ENCODE measurements at regions not wholly inside any gene's neighbourhood (a gene's known extent, or its start where the extent isn't known, plus 50 kb on each side); places are given as distances from the start of the nearest gene placed in this dataset.

DNA sequence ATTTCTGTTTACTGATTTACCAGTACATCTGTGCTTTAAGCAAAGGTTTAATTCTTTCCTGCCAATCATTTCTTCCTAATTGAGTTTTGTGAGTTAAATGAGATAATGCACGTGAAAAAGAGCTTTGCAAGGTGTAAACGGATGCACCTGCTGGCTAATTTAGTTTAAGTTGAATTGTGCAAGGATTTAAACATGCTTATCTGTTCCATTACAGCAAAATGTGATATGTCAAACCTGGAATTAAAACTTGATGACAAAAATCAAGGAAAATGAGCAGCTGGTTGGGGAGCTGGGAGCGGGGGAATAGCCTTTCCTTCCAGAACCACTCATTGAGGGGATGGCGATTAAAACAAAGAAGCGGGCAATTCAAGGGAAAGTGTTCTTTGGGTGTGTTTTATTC lies 155.0 kb upstream of the CTTNBP2 start:
- intact Hi-C loops (cut with DNase I; ENCODE audit: low total_unique reads) (no loop called here), in situ Hi-C loops (cut with MboI; ENCODE audit: low pct_ligation_motif_present in 1 of 4, low pct_unique_long_range_greater_than_20kb in 1 of 4, low sequenced_read_pairs in 3 of 4) (no loop called here)
- no peaks in the 10 kb centered on the region for H3K36me3 ChIP-seq
- H3K27ac ChIP-seq, result no peak overlapping the region
- TF ChIP-seq, protein P1, sequence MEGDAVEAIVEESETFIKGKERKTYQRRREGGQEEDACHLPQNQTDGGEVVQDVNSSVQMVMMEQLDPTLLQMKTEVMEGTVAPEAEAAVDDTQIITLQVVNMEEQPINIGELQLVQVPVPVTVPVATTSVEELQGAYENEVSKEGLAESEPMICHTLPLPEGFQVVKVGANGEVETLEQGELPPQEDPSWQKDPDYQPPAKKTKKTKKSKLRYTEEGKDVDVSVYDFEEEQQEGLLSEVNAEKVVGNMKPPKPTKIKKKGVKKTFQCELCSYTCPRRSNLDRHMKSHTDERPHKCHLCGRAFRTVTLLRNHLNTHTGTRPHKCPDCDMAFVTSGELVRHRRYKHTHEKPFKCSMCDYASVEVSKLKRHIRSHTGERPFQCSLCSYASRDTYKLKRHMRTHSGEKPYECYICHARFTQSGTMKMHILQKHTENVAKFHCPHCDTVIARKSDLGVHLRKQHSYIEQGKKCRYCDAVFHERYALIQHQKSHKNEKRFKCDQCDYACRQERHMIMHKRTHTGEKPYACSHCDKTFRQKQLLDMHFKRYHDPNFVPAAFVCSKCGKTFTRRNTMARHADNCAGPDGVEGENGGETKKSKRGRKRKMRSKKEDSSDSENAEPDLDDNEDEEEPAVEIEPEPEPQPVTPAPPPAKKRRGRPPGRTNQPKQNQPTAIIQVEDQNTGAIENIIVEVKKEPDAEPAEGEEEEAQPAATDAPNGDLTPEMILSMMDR (IDR thresholded peaks at IDR 0.05), result no peak
- TF ChIP-seq POLR2A (IDR thresholded peaks at IDR 0.05), result no peak
- TF ChIP-seq EP300 (IDR thresholded peaks at IDR 0.05; ENCODE audit: low read depth), result no peak
- no peak for TF ChIP-seq POLR2AphosphoS5 (IDR thresholded peaks at IDR 0.05)
- 89 to 90% methylated on average over 5 of the region's 5 CpGs for WGBS, 2 donors (ENCODE audit: low coverage in 1 of 2)
- no peaks in the 10 kb centered on the region for H3K9me3 ChIP-seq
- no peaks in the 10 kb centered on the region for H3K27me3 ChIP-seq
- H3K4me3 ChIP-seq, result no peak overlapping the region
- DNase-seq, result no peak
- no peaks in the 10 kb centered on the region for H3K4me1 ChIP-seq

DNA sequence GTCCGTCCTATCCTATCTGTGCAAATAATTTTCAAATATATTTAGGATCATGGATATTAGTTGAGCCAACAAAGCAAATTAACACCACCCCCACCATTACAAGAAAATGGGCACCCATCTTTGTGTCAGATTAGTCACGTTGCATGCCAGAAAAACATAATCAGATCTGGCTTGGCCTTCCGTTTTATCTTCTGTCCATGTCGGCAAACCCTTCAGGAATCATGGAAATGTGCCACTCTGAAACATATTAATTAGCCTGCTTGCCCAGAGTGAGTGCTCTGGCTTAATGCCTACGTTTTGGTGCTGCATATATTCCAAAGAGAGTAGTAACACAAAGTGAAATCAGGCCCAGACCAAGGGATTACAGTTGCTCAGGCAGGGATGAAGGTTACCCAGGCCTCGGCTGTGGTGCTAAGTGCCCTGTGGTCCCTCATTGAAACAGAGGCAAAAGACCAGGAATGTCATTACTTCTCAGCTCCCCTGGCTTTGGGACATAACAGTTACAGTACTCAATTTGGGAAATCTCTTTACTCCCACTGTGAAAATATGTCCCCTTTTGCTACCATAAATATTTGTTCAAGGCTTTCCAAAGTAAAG lies 154.0 kb upstream of the LSM8 start:
- in situ Hi-C loops (cut with MboI; ENCODE audit: low pct_ligation_motif_present in 1 of 4, low pct_unique_long_range_greater_than_20kb in 1 of 4, low sequenced_read_pairs in 3 of 4), result no loop called here
- intact Hi-C loops (cut with DNase I; ENCODE audit: low total_unique reads), result no loop called here
- Histone ChIP-seq H3K9me3 (no peaks in the 10 kb centered on the region), H3K36me3 (no peaks in the 10 kb centered on the region), H3K4me3 (no peak overlapping the region), H3K27me3 (no peaks in the 10 kb centered on the region), H3K27ac (no peak overlapping the region), H3K4me1 (no peaks in the 10 kb centered on the region)
- no peak for TF ChIP-seq POLR2AphosphoS5 (IDR thresholded peaks at IDR 0.05)
- TF ChIP-seq, protein P1 (IDR thresholded peaks at IDR 0.05), result no peak
- DNase-seq, result no peak
- 61 to 75% methylated on average over 4 to 6 of the region's 6 CpGs for WGBS, 2 donors (ENCODE audit: low coverage in 1 of 2)

DNA sequence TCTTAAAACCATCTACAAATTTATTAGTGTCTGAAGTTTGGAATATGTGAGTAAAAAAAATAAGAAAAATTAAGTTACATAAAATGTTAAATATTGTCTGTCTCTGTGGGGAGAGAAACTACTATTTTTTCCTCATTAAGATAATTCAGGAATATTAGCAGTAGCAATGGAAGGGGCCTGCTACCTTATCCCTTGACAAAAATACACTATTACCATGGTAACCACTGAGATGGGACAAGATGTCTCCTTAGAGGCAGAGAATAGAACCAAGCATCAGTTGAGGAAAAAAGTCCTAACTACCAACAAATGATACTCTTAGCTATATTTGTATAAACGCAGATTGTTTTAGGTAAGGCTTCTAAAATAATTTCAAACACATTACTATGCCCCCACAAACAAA lies 150.7 kb upstream of the LSM8 start:
- Histone ChIP-seq H3K27me3 (no peaks in the 10 kb centered on the region), H3K9me3 (no peaks in the 10 kb centered on the region), H3K4me3 (no peak overlapping the region), H3K4me1 (no peaks in the 10 kb centered on the region), H3K27ac (no peak overlapping the region), H3K36me3 (no peaks in the 10 kb centered on the region)
- DNase-seq, result no peak
- 80 to 81% methylated on average over 1 of the region's 1 CpG for WGBS, 2 donors (ENCODE audit: low coverage in 1 of 2)
- intact Hi-C loops (cut with DNase I; ENCODE audit: low total_unique reads), result no loop called here
- TF ChIP-seq EP300 (IDR thresholded peaks at IDR 0.05; ENCODE audit: low read depth), result no peak
- TF ChIP-seq POLR2A (IDR thresholded peaks at IDR 0.05), result no peak
- TF ChIP-seq, protein P1 (IDR thresholded peaks at IDR 0.05), result no peak
- in situ Hi-C loops (cut with MboI; ENCODE audit: low pct_ligation_motif_present in 1 of 4, low pct_unique_long_range_greater_than_20kb in 1 of 4, low sequenced_read_pairs in 3 of 4), result no loop called here

DNA sequence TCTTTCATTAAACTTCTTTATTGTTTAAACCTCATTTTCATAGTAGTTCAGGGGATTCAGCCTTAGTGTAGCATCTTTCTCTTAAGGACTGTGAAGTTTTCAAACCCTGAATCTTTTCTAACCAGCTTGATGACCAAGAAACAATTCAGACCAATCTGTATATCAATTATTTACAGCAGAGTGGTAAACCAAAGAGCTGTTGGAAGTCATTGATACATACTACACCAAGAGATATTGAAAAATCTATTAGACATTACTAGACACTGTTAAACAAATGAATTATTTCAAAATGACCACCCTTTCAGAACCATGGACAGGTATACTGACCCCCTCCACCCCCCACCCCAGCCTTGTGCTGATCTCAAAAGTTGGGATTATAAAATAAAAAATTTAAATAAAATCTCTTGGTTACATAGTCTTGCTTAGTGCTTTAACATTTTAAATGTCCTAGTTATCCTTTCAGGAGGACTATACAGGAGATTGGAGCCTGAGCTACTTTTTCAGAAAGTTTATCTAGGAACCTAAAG lies 143.9 kb upstream of the LSM8 start:
- Histone ChIP-seq H3K4me3 (no peak overlapping the region), H3K27ac (no peak overlapping the region), H3K27me3 (no peaks in the 10 kb centered on the region), H3K9me3 (no peaks in the 10 kb centered on the region), H3K4me1 (no peaks in the 10 kb centered on the region), H3K36me3 (no peaks in the 10 kb centered on the region)
- intact Hi-C loops (cut with DNase I; ENCODE audit: low total_unique reads) (no loop called here), in situ Hi-C loops (cut with MboI; ENCODE audit: low pct_ligation_motif_present in 1 of 4, low pct_unique_long_range_greater_than_20kb in 1 of 4, low sequenced_read_pairs in 3 of 4) (no loop called here)
- DNase-seq, result no peak
- TF ChIP-seq POLR2AphosphoS5 (IDR thresholded peaks at IDR 0.05), result no peak
- TF ChIP-seq, protein P1 (IDR thresholded peaks at IDR 0.05), result no peak
- no peak for TF ChIP-seq EP300 (IDR thresholded peaks at IDR 0.05; ENCODE audit: low read depth)
- TF ChIP-seq POLR2A (IDR thresholded peaks at IDR 0.05), result no peak
